LNCaP clone FGC (cell line): ENCODE measurements at regions not wholly inside any gene's neighbourhood (a gene's known extent, or its start where the extent isn't known, plus 50 kb on each side); places are given as distances from the start of the nearest gene placed in this dataset.

Experiments used
- DNase-seq: peaks from one replicate; pipeline ENCODE4 v3.0.0-alpha.2; 2011; ENCODE audit warnings: low read depth
- H3K4me3 ChIP-seq: 2 replicates; pipeline ENCODE4 v1.5.1; 2011; ENCODE audit warnings: mild to moderate bottlenecking, low read depth, low read length, control low read depth
- TF ChIP-seq, protein P1 (sequence below): IDR thresholded peaks from 2 replicates; pipeline ENCODE4 v1.5.1; 2012; ENCODE audit warnings: mild to moderate bottlenecking; ENCODE audit not compliant: control insufficient read depth, insufficient read depth; ENCODE audit errors: extremely low read depth

DNA sequence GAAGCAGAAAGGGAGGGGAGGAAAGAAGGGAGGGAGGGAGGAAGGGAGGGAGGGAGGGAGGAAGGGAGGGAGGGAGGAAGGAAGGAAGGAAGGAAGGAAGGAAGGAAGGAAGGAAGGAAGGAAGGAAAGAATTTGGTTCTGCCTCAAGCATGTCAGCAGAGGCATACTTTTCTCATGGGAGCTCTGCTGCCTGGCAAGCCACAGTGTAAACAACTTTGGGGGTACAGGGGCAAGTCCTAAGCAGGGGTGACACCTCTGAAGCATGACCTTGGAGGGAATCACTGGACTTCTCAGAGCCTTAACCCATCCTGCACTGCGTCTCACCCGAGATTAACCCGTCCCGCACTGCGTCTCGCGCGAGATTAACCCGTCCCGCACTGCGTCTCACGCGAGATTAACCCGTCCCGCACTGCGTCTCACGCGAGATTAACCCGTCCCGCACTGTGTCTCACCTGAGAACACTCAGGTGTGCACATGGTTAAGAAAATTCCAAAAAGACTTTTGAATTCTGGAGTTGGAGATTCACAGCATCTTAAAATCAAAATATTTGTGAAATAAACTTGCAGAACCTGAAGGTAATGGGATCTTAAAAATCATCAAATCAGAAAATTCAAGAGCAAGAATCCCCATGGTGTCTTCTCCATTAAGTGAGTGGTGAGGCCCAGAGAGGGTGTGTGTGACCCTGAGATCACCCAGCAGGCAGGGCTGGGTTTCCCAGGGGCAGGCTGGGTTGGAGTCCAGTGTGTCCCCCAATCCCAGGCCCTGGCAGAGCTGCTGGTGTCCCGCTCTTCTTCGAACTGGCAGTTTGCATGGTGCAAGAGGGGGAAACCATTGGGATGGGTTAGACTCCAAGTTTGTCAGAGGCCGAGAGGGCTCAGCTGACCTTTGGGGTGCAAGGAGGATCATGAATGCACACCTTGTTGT, 190.4 kb downstream of the MN1 start:
- no peak overlapping the region for H3K4me3 ChIP-seq
- TF ChIP-seq, protein P1, sequence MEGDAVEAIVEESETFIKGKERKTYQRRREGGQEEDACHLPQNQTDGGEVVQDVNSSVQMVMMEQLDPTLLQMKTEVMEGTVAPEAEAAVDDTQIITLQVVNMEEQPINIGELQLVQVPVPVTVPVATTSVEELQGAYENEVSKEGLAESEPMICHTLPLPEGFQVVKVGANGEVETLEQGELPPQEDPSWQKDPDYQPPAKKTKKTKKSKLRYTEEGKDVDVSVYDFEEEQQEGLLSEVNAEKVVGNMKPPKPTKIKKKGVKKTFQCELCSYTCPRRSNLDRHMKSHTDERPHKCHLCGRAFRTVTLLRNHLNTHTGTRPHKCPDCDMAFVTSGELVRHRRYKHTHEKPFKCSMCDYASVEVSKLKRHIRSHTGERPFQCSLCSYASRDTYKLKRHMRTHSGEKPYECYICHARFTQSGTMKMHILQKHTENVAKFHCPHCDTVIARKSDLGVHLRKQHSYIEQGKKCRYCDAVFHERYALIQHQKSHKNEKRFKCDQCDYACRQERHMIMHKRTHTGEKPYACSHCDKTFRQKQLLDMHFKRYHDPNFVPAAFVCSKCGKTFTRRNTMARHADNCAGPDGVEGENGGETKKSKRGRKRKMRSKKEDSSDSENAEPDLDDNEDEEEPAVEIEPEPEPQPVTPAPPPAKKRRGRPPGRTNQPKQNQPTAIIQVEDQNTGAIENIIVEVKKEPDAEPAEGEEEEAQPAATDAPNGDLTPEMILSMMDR = no peak
- DNase-seq = no peak

DNA sequence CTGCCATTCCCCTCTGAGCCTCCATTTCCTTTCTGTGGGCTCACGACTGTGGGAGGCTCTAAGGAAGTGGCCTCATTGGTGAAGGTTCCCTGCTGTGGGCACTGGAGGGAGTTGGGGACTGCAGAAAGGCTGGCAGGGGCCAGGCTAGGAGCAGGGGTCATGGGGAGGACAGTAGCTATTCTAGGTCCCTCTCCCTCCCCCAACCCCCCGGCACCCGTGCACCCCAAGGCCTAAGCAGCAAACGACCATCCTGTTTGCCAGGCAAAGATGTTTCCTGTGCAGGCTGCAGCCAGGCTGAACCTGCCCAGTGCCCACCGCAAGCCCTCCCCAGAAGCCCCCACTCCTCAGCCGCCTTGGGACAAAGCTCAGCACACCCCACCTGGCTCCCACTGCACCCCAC, 189.4 kb downstream of the MN1 start:
- H3K4me3 ChIP-seq = no peak overlapping the region
- DNase-seq = no peak
- TF ChIP-seq, protein P1 = no peak

DNA sequence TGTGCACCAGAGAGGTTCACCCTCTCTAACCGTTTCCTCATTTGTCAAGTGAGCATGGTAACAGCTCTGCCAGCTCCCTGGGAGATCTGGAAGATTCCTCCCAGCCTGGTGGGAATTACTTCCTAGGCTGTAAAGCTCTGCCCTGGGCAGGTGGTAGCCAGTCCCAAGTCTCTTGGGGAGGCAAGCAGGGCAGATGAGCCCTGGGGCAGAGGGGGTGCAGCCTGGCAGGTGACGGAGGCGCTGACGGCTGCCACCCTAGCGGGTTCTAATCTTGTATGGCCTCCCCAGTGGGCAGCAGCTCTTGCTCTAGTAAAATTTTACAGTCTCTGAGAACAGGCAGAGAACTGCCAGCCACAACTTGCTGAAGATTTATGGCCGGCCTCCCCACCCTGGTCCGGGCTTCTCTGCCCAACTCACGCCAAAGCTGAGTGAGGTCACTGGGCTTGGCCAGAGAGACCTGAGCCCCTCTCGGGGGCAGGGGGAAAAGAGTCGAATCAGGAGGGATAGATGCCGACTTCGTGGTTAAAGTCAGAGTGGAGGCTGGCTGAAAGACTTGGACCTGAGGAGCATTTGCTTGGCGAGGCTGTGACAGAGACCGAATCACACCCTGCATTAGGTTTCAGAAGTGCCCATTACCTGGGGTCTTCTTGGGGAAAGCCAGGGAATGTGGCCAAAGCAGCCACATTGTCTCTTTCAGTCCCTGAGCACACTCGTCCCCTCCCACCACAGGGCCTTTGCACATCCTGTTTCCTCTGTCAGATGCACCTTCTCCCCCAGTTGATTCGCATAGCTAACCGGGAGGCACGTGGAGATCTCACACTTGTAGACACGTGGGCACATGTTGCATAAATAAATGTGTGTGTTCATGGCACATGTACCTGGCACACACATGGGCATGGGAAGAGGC, 188.2 kb downstream of the MN1 start:
- no peak for DNase-seq
- no peak overlapping the region for H3K4me3 ChIP-seq
- TF ChIP-seq, protein P1 = no peak

DNA sequence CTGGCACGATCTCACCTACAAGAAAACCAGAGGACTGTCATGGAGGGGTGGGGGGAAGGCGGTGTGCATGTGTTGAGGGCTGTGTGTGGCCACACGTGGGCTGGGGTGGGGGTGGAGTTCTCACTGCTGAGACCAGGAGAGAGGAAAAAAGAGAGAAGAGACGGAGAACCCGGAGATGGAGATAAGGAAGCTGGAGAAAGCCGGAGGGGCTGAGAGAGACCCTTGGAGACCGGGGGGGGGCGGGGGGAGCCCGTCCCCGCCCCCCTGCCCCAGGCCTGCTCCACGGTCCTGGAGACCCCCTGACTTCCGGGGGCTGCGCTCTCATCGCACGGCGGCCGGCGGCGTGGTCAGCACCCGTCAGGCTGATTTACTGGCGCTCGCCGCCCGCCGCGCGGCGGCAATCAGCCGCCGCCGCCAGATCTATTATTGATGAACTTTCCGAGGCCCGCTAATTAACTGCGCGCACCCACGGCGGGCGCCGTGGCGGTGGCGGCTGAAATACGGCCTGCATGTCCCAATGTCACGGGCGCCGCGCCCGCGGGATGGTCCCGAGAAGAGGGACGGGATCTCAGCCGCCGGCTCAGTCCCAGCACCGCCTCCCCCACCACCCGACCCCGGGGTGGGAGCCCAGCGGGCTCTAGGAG, 187.4 kb downstream of the MN1 start:
- no peak overlapping the region for H3K4me3 ChIP-seq
- TF ChIP-seq, protein P1 = no peak
- DNase-seq = no peak

DNA sequence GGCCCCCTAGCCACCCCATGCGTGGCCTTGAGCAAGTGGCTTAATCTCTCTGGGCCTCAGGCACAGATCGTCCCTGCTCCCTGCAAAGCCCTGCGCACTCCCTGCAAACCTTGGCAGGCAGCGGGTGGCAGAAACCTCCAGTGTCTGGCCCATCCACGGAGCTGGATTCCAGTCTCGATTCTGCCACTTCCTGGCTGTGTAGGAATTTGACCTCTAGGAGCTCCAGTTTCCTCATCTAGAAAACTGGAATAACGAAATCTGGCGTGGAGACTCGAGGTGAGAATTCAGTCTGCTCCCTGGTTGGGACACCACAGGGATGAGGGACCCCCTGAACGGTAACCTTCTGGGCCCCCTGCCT, 186.9 kb downstream of the MN1 start:
- TF ChIP-seq, protein P1 = no peak
- DNase-seq = no peak
- no peak overlapping the region for H3K4me3 ChIP-seq

DNA sequence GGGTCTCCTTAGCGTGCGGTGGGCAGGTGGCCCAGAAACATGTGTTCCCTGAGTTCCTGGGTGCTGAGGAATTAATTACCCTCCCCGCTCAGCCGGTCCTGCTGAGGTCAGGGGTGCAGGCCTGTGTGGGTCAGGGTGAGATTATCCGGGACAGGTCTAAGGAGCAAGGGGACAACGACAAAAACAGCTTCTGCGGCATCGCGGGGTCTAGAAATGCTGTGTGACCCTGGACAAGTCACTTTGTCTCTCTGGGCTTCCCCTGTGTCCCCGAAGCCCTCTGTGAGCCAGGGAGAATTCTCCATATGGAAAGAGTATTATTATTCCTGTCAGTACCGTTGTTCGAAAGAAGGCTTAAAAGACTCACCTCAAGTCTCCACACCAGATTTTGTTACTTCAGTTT, 186.1 kb downstream of the MN1 start:
- no peak for DNase-seq
- no peak overlapping the region for H3K4me3 ChIP-seq
- TF ChIP-seq, protein P1 = no peak
